Muscle of arm (tissue), 1 donor: ENCODE measurements at regions not wholly inside any gene's neighbourhood (a gene's known extent, or its start where the extent isn't known, plus 50 kb on each side); places are given as distances from the start of the nearest gene placed in this dataset.

Experiments used
- DNase-seq: peaks from one replicate; pipeline ENCODE4 v3.0.0-alpha.2; 2013

GRCh38 chr2:176468457-176469113 lies 199.3 kb downstream of the MTX2 start:
- no peak for DNase-seq

GRCh38 chr2:176470713-176471112 lies 201.5 kb downstream of the MTX2 start:
- no peak for DNase-seq

- no peak for DNase-seq
Measured at GRCh38 chr2:176471949-176472348, 202.7 kb downstream of the MTX2 start.

- no peak for DNase-seq
Measured at GRCh38 chr2:176473177-176473576, 203.9 kb downstream of the MTX2 start.

- DNase-seq = no peak
Measured at GRCh38 chr2:176473851-176474250, 204.6 kb downstream of the MTX2 start.

DNA sequence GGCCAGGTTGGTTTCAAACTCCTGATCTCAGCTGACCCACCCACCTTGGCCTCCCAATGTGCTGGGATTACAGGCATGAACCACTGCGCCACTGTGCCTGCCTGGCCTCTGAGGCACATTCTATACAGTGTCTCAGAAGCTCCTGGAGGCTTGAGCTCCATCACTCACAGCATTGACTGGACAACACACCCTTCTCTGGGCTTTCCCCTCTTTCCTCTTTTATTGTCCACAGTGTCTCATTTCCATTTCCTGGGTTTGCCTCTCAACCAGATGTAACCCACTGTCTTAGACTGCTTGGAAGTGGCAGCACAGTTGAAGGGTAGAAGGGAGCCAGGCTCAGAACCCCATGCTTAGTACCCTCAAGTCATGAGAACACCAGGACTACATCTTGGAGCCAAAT lies 208.1 kb downstream of the MTX2 start:
- DNase-seq = no peak

- no peak for DNase-seq
Measured at GRCh38 chr2:176479961-176480360, 210.7 kb downstream of the MTX2 start.

DNA sequence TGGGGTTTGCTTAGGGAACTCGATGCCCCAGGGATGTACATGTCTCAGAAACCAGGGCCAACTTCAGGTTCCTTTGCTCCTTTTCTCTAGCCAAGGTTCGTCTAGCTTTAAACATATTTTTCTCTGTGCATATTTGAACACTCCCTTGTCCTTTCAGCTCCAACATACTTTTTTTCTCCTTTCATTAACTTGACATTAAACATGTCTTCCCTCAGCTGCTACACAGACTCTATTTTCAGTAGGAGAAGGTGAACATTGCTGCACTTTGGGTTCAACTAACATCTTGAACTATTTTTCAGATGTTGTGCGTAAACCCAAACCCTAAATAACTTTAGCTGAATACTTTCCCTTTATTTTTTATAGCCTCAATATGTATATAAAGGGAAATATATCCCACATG lies 212.9 kb downstream of the MTX2 start:
- DNase-seq = no peak

DNA sequence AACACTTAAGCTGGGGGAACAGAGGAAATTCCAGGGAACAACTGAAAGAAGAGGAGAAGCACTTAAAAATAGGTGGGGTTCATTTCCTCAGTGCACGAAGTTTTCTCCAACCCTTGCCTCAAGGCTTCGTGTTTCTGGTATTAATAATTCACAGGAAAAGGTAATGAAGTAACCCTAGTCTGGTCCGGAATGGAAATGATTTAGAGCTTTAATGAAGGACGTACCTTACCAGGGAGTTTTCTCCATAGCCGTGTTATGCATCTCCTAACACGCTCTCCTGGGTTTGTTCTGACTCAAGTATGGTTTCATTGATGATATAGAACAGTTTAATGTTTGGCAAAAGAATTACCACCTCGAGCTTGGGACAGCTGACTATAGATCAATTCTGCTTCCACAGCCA lies 214.2 kb downstream of the MTX2 start:
- no peak for DNase-seq

GRCh38 chr2:176483901-176484568 lies 214.8 kb downstream of the MTX2 start:
- DNase-seq = no peak

- no peak for DNase-seq
Measured at GRCh38 chr2:176484838-176485237, 215.6 kb downstream of the MTX2 start.

DNA sequence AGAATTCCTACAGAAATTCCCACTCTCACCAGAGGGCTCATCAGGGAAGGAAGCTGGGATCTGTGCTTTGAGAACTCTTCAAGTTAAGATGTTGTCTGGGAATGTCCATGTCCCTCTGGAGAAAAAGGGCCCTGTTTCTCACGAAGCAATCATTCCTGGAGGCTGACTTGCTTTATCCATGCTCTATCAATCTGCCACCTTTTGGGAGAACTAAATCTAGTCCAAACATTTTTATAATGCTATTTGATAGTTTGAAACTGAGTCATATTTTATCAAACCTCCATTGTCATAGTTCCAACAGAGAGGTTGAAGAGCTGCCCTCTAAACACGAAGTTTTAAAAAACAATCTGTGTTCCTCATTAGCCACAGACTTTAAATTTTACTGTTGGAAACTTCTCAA lies 219.2 kb downstream of the MTX2 start:
- DNase-seq = no peak

DNA sequence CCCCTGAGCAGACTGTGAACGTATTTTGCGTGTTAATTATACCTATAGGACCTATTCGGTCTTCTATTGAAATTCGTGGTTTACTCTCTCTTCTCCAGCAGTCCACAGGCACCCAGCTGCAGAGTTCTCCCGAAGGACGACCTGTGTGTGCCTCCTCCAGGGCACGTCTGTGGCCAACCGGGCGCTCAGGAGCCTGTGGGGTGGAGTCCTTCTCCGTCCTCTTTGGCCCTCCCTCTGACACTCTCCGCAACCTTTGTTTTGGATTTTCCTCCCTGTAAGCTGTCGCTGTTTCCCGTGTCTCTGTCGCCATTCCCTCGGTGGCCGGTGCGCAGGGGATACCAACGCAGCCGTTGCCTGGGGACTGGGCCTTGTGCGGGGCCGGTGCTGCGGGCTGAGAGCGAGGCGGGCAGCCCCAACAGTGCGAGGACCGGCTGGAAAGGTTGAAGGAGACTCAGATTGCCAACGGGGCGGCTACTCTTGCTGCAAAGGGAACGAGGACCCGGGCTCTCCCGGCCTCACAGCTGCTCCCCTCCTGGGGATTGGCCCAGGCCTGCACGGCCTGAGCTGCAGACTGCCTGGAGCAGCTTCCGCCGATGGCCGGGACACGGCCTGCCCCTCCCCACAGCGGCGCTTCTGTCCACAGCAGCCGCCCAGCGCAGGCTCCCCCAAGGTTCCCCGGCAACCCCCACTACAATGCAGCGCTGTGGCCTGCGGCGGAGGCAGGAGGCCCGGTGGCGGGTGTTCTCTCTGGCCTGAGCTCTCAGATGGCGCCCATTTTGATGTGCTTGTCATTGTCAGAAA lies 221.0 kb downstream of the MTX2 start:
- DNase-seq = no peak

DNA sequence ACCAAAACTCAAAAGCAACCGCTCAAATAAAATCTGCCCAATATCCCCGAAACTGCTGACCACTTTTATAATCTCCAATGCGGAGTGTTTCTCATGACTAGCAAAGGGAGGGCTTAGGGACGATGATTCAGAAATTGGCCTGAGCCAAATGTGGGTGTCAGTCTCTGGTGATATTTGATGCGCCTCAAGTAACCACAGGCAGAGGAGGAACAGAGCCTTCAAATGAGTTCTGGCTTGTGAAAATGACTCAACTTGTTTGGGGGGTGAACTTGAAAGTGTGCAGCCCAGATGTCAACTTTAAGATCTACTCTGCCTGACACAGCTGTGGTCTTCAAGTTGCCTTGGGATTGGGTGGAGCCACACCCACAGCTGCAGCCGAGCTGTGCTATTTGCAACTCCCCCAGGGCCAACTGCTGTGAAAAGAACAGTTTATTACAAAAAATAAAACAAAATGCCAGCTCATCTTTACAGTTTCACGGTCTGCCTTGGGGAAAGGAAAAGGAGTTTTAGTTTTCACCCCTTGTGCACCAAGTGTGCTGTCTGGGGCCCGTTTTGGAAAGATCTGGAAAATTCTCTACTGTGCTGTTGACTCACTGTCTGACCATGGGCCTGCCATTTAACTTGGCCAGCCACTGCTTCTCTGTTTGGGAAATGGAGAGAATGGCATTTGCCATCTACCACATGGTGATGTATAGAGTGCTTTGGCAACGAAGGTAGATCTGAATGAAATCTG lies 222.1 kb downstream of the MTX2 start:
- peak; percentile 83 for DNase-seq

GRCh38 chr2:176492583-176492982 lies 223.3 kb downstream of the MTX2 start:
- no peak for DNase-seq

- no peak for DNase-seq
Measured at GRCh38 chr2:176493226-176493825, 224.1 kb downstream of the MTX2 start.

GRCh38 chr2:176493909-176494308 lies 224.7 kb downstream of the MTX2 start:
- no peak for DNase-seq

DNA sequence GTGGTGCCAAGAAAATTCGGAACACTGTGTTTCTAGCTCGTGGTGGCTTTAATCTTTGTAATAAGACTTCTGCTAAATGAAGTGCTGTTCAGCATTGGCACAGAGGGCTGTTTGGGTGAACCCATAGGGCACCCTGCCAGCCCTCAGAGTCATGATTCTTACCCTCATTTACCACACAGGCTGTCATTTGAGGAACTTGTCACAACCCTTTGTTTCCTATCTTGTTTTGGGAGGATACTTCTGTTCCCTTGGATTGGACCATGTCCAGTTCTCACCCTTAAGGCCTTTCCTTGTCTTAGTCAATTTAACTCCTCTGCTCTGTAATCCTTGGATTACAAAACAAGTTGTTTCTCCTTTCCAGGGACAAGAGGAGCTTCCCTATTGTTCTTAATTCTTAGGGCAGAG lies 225.7 kb downstream of the MTX2 start:
- no peak for DNase-seq

GRCh38 chr2:176495826-176496225 lies 226.6 kb downstream of the MTX2 start:
- DNase-seq = no peak

DNA sequence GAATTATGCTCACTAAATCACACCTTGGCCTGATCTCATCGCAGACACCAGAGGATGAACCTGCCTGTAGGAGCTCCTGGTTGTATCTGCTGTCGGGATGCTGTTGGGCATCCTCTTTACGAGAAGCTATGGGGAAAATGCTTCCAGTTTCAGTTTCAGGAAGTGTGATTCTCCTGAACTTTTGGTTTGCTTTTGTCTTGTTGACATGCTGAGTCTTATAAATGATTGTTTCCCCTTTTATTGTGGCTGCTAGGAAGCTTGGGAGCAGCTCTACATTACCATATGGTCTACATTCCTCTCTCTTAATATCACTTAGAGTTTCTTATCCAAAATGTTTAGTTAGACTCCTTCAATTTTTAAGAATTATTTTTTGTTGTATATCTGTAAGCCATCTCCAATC lies 227.5 kb downstream of the MTX2 start:
- no peak for DNase-seq

- no peak for DNase-seq
Measured at GRCh38 chr2:176500901-176501300, 231.7 kb downstream of the MTX2 start.

- DNase-seq = no peak
Measured at GRCh38 chr2:176501617-176502016, 232.4 kb downstream of the MTX2 start.
